ENCODE measurements at regions not wholly inside any gene's neighbourhood (a gene's known extent, or its start where the extent isn't known, plus 50 kb on each side); places are given as distances from the start of the nearest gene placed in this dataset.

- TF ChIP-seq CTCF (IDR thresholded peaks at IDR 0.05; ENCODE audit: low read depth, low read length) = no peak
- TF ChIP-seq POLR2A (IDR thresholded peaks at IDR 0.05; ENCODE audit: extremely low read depth, insufficient read length) = no peak
- TF ChIP-seq MYC (IDR thresholded peaks at IDR 0.05; ENCODE audit: low read depth, low read length) = no peak
Observed at GRCh38 chr5:61627531-61627930, 295.5 kb downstream of the ZSWIM6 start.

Measured in NB4 (cell line).